ENCODE measurements at regions not wholly inside any gene's neighbourhood (a gene's known extent, or its start where the extent isn't known, plus 50 kb on each side); places are given as distances from the start of the nearest gene placed in this dataset.

DNA sequence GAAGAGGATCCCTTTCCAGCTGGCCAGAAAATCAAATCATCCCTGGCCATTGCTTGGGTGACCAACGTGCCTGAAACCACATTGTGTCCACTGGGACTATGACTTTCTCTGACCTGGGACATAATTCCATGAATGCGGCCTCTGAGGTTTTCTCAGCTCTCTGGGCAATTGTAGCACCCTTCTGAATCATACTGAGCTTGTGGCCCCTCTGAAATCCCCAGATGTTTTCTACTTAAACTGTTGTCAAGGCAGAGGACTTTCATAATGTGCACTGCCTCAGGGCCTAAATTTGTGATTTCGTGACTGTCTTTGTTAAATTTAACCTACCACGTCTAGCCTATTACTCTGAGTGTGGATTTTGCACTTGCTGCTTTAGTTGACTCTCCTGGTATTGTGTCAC lies 321.1 kb upstream of the PLET1 start:
- no peak overlapping the region for H3K4me3 ChIP-seq (ENCODE audit: low read depth, low read length)
- no peak overlapping the region for H3K27ac ChIP-seq (ENCODE audit: low read depth, low read length)
- H3K4me1 ChIP-seq (ENCODE audit: control insufficient read depth, insufficient read depth, low read length) = no peaks in the 10 kb centered on the region
- H3K9ac ChIP-seq (ENCODE audit: low read depth, low read length) = no peak overlapping the region
- H3K9me3 ChIP-seq (ENCODE audit: control insufficient read depth, insufficient read depth, low read length) = no peaks in the 10 kb centered on the region
- no peaks in the 10 kb centered on the region for H3K27me3 ChIP-seq (ENCODE audit: control insufficient read depth, insufficient read depth, low read length)
- no peaks in the 10 kb centered on the region for H3K36me3 ChIP-seq (ENCODE audit: control insufficient read depth, insufficient read depth, low read length)

DNA sequence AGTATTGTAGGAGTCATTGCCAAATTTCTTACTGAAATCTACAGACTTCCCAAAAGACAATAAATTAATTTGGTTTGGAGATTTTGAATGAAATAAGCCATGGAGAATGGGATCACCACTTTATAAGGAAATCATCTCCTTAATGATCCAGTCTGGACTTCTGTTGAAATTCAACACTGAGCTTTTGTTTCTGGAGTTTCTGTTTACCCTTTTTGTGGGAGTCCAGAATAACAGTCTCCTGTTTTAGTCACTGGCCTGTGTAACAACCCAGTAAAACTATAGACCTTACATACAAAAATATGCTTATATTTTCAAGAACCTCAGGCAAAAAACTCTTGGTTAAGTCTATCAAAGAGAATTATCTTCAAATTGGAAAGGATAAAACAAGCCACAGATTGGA lies 321.7 kb upstream of the PLET1 start:
- no peaks in the 10 kb centered on the region for H3K27me3 ChIP-seq (ENCODE audit: control insufficient read depth, insufficient read depth, low read length)
- H3K27ac ChIP-seq (ENCODE audit: low read depth, low read length) = no peak overlapping the region
- H3K9me3 ChIP-seq (ENCODE audit: control insufficient read depth, insufficient read depth, low read length) = no peaks in the 10 kb centered on the region
- H3K4me3 ChIP-seq (ENCODE audit: low read depth, low read length) = no peak overlapping the region
- no peak overlapping the region for H3K9ac ChIP-seq (ENCODE audit: low read depth, low read length)
- no peaks in the 10 kb centered on the region for H3K4me1 ChIP-seq (ENCODE audit: control insufficient read depth, insufficient read depth, low read length)
- H3K36me3 ChIP-seq (ENCODE audit: control insufficient read depth, insufficient read depth, low read length) = no peaks in the 10 kb centered on the region

DNA sequence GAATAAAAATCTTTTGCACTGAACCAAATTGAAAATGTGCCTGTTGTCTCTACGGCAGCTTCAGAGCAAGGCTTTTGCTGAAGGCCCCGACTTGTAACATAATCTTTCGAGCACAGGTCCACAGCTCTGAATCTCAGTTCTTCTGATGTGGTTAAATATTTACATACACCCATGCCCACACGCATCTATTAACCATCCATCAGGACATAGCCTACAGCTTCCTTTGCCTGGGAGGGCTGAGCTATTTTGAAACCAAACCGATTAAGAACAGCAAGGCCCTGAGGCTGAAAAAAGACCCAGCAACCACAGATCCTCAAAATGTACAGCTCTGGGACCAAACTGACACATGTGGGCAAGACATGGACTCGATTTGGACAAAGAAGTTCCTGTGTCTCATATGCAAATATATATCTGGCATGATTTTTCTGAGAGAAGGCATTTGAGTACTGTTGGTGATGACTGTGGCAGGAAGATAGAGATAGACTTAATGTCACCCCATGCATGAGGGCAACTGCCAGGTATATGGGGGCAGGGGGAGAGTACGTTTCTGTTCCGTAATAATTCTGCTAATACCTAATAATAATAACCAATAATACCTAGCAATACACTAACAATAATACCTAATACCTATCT lies 322.7 kb upstream of the PLET1 start:
- no peak overlapping the region for H3K4me3 ChIP-seq (ENCODE audit: low read depth, low read length)
- no peak overlapping the region for H3K9ac ChIP-seq (ENCODE audit: low read depth, low read length)
- H3K27ac ChIP-seq (ENCODE audit: low read depth, low read length) = no peak overlapping the region
- no peaks in the 10 kb centered on the region for H3K4me1 ChIP-seq (ENCODE audit: control insufficient read depth, insufficient read depth, low read length)
- H3K9me3 ChIP-seq (ENCODE audit: control insufficient read depth, insufficient read depth, low read length) = no peaks in the 10 kb centered on the region
- no peaks in the 10 kb centered on the region for H3K36me3 ChIP-seq (ENCODE audit: control insufficient read depth, insufficient read depth, low read length)
- H3K27me3 ChIP-seq (ENCODE audit: control insufficient read depth, insufficient read depth, low read length) = no peaks in the 10 kb centered on the region

DNA sequence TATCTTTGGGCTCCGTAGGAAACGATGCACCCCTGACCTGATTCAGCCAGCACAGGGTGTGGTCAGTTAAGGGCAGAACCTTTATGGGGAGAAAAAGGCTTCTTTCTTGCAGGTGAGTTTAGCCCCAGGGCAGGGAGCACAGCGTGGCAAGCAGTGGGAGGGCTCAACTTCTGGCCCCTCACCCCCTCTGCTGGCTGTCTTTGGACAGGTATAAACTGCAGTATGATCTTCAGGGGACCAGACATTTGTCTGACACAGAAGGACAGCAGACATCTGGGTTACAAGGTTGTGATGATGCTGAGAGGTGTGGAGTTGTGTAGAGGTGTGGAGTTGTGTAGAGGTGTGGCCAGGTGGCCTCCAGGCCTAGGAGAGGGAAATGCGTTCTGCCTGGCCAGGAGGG lies 324.0 kb upstream of the PLET1 start:
- H3K27ac ChIP-seq (ENCODE audit: low read depth, low read length) = no peak overlapping the region
- no peaks in the 10 kb centered on the region for H3K27me3 ChIP-seq (ENCODE audit: control insufficient read depth, insufficient read depth, low read length)
- H3K4me1 ChIP-seq (ENCODE audit: control insufficient read depth, insufficient read depth, low read length) = no peaks in the 10 kb centered on the region
- no peaks in the 10 kb centered on the region for H3K36me3 ChIP-seq (ENCODE audit: control insufficient read depth, insufficient read depth, low read length)
- no peak overlapping the region for H3K4me3 ChIP-seq (ENCODE audit: low read depth, low read length)
- no peaks in the 10 kb centered on the region for H3K9me3 ChIP-seq (ENCODE audit: control insufficient read depth, insufficient read depth, low read length)
- no peak overlapping the region for H3K9ac ChIP-seq (ENCODE audit: low read depth, low read length)

- Histone ChIP-seq H3K9ac (ENCODE audit: low read depth, low read length) (no peak overlapping the region), H3K27ac (ENCODE audit: low read depth, low read length) (no peak overlapping the region), H3K36me3 (ENCODE audit: control insufficient read depth, insufficient read depth, low read length) (no peaks in the 10 kb centered on the region), H3K4me1 (ENCODE audit: control insufficient read depth, insufficient read depth, low read length) (peaks cover 8% of the 10 kb centered on the region), H3K9me3 (ENCODE audit: control insufficient read depth, insufficient read depth, low read length) (no peaks in the 10 kb centered on the region), H3K27me3 (ENCODE audit: control insufficient read depth, insufficient read depth, low read length) (no peaks in the 10 kb centered on the region), H3K4me3 (ENCODE audit: low read depth, low read length) (no peak overlapping the region)
Observed at GRCh38 chr11:112587664-112588063, 327.0 kb upstream of the PLET1 start.

DNA sequence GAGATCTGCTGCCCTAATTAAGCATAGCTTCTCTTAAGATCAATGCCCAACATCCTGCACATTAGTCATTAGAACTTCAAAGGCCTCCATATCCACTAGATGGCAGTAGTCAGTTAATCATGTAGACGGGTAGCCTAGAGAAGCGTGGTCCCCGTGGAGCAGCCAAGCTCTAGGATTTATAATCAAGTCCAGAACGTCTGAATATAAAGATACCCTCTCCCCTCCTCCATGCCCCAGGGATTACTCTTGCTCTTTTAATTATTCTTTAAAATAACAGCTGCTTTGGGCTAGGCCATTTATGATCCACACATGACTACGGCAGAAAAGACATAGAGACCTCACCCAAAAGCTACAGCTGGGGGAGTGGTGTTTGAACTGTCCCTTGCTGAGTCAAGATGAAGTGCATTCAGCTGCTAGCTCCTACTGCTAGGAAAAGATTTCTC lies 327.6 kb upstream of the PLET1 start:
- Histone ChIP-seq H3K27me3 (ENCODE audit: control insufficient read depth, insufficient read depth, low read length) (no peaks in the 10 kb centered on the region), H3K4me3 (ENCODE audit: low read depth, low read length) (no peak overlapping the region), H3K9me3 (ENCODE audit: control insufficient read depth, insufficient read depth, low read length) (no peaks in the 10 kb centered on the region), H3K9ac (ENCODE audit: low read depth, low read length) (no peak overlapping the region), H3K4me1 (ENCODE audit: control insufficient read depth, insufficient read depth, low read length) (peaks cover 8% of the 10 kb centered on the region), H3K27ac (ENCODE audit: low read depth, low read length) (no peak overlapping the region), H3K36me3 (ENCODE audit: control insufficient read depth, insufficient read depth, low read length) (no peaks in the 10 kb centered on the region)

DNA sequence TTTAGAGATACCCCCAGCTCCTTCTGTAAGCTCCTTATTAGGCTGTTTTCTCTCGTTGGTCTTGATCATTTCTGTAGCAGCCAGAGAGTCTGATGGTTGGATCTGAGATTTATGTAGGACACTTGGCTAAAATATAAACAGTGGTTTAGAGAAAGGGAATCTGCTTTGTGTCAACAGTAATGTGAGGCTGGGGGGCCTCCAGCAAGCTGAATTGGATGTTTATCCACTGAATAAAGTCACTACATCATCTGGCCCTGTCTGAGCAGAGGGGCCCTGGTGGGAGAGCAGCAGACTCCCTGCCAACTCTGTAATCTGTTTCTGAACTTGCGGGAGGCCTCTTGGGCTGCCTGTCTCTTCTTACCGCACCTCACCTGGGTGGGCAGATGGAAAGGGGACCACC lies 328.5 kb upstream of the PLET1 start:
- no peaks in the 10 kb centered on the region for H3K36me3 ChIP-seq (ENCODE audit: control insufficient read depth, insufficient read depth, low read length)
- H3K27me3 ChIP-seq (ENCODE audit: control insufficient read depth, insufficient read depth, low read length) = no peaks in the 10 kb centered on the region
- H3K4me1 ChIP-seq (ENCODE audit: control insufficient read depth, insufficient read depth, low read length) = peaks cover 8% of the 10 kb centered on the region
- no peaks in the 10 kb centered on the region for H3K9me3 ChIP-seq (ENCODE audit: control insufficient read depth, insufficient read depth, low read length)
- H3K9ac ChIP-seq (ENCODE audit: low read depth, low read length) = no peak overlapping the region
- H3K27ac ChIP-seq (ENCODE audit: low read depth, low read length) = no peak overlapping the region
- H3K4me3 ChIP-seq (ENCODE audit: low read depth, low read length) = no peak overlapping the region

DNA sequence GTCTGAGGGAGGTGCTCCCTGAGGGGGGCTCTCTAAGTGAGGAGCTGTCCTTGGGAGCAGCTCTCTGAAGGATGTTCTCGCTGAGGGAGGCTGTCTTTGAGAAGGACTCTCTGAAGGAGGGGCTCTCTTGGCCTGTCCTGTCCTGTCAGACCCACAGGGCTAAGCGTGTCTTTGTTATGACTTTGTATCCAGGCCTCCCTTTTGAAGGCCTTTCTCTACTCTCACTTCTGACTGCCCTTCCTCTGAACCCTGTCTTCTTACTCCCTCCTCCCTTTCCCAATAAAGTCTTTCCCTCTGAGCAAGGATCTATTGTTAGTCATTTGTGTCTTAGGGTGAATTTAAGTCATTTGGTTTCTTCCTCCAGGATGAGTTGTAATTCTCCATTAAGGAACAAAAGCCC lies 330.1 kb upstream of the PLET1 start:
- no peaks in the 10 kb centered on the region for H3K9me3 ChIP-seq (ENCODE audit: control insufficient read depth, insufficient read depth, low read length)
- H3K4me3 ChIP-seq (ENCODE audit: low read depth, low read length) = no peak overlapping the region
- H3K36me3 ChIP-seq (ENCODE audit: control insufficient read depth, insufficient read depth, low read length) = no peaks in the 10 kb centered on the region
- H3K27ac ChIP-seq (ENCODE audit: low read depth, low read length) = no peak overlapping the region
- H3K9ac ChIP-seq (ENCODE audit: low read depth, low read length) = no peak overlapping the region
- peaks cover 9% of the 10 kb centered on the region for H3K4me1 ChIP-seq (ENCODE audit: control insufficient read depth, insufficient read depth, low read length)
- no peaks in the 10 kb centered on the region for H3K27me3 ChIP-seq (ENCODE audit: control insufficient read depth, insufficient read depth, low read length)

- H3K4me3 ChIP-seq (ENCODE audit: low read depth, low read length) = no peak overlapping the region
- H3K36me3 ChIP-seq (ENCODE audit: control insufficient read depth, insufficient read depth, low read length) = no peaks in the 10 kb centered on the region
- no peaks in the 10 kb centered on the region for H3K9me3 ChIP-seq (ENCODE audit: control insufficient read depth, insufficient read depth, low read length)
- H3K9ac ChIP-seq (ENCODE audit: low read depth, low read length) = no peak overlapping the region
- no peak overlapping the region for H3K27ac ChIP-seq (ENCODE audit: low read depth, low read length)
- H3K4me1 ChIP-seq (ENCODE audit: control insufficient read depth, insufficient read depth, low read length) = peaks cover 19% of the 10 kb centered on the region
- H3K27me3 ChIP-seq (ENCODE audit: control insufficient read depth, insufficient read depth, low read length) = no peaks in the 10 kb centered on the region
Observed at GRCh38 chr11:112593440-112593839, 332.8 kb upstream of the PLET1 start.

GRCh38 chr11:112596324-112596723 lies 335.7 kb upstream of the PLET1 start:
- H3K27ac ChIP-seq (ENCODE audit: low read depth, low read length) = peak overlapping the region; percentile 12
- H3K4me3 ChIP-seq (ENCODE audit: low read depth, low read length) = no peak overlapping the region
- no peaks in the 10 kb centered on the region for H3K36me3 ChIP-seq (ENCODE audit: control insufficient read depth, insufficient read depth, low read length)
- no peak overlapping the region for H3K9ac ChIP-seq (ENCODE audit: low read depth, low read length)
- no peaks in the 10 kb centered on the region for H3K9me3 ChIP-seq (ENCODE audit: control insufficient read depth, insufficient read depth, low read length)
- H3K4me1 ChIP-seq (ENCODE audit: control insufficient read depth, insufficient read depth, low read length) = peaks cover 12% of the 10 kb centered on the region; the same call in 1 of the 2 replicates
- no peaks in the 10 kb centered on the region for H3K27me3 ChIP-seq (ENCODE audit: control insufficient read depth, insufficient read depth, low read length)

DNA sequence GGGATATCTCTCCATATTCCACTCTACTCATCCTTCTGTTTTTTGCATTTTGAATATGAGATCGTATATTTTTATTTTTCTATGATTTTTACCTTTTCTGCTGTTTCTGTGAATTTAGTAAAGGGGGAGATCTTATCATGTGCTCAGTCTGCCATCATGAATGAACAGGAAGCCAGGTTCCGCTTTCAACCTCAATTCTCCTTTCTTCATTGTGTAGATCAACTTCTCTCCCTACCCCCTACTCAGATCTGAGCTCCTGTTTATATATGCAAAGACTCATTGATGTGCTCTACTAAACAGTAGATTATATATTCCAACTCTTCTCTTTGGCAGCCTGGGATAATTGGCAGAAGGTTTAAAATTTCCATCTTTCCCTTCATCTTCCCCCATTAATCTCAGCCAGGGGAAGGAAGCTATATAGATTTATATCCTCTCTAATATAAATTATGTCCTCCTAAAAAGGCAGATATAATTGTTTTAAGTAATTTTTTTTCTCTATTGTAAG lies 336.7 kb upstream of the PLET1 start:
- H3K9ac ChIP-seq (ENCODE audit: low read depth, low read length) = no peak overlapping the region
- H3K27ac ChIP-seq (ENCODE audit: low read depth, low read length) = no peak overlapping the region
- H3K27me3 ChIP-seq (ENCODE audit: control insufficient read depth, insufficient read depth, low read length) = no peaks in the 10 kb centered on the region
- H3K36me3 ChIP-seq (ENCODE audit: control insufficient read depth, insufficient read depth, low read length) = no peaks in the 10 kb centered on the region
- H3K9me3 ChIP-seq (ENCODE audit: control insufficient read depth, insufficient read depth, low read length) = no peaks in the 10 kb centered on the region
- H3K4me1 ChIP-seq (ENCODE audit: control insufficient read depth, insufficient read depth, low read length) = peaks cover 11% of the 10 kb centered on the region; the same call in 1 of the 2 replicates
- H3K4me3 ChIP-seq (ENCODE audit: low read depth, low read length) = no peak overlapping the region
